GM12873 (cell line): ENCODE measurements at regions not wholly inside any gene's neighbourhood (a gene's known extent, or its start where the extent isn't known, plus 50 kb on each side); places are given as distances from the start of the nearest gene placed in this dataset.

Experiments
- CTCF ChIP-seq: IDR thresholded peaks from 2 replicates; pipeline ENCODE4 v1.5.1; 2012; ENCODE audit warnings: low read depth, mild to moderate bottlenecking, moderate library complexity, low read length, control low read depth; ENCODE audit not compliant: insufficient read depth; ENCODE audit errors: missing control alignments

- TF ChIP-seq CTCF: no peak
Measured at GRCh38 chr16:85335584-85336491, 223.6 kb upstream of the CIBAR2 start.

- TF ChIP-seq CTCF: no peak
Measured at GRCh38 chr16:85337910-85338637, 225.8 kb upstream of the CIBAR2 start.

- TF ChIP-seq CTCF: no peak
Measured at GRCh38 chr16:85338638-85338982, 226.3 kb upstream of the CIBAR2 start.

GRCh38 chr16:85338989-85339685, 226.9 kb upstream of the CIBAR2 start:
- TF ChIP-seq CTCF: no peak

- no peak for TF ChIP-seq CTCF
Measured at GRCh38 chr16:85341972-85342695, 229.9 kb upstream of the CIBAR2 start.

GRCh38 chr16:85344502-85345128, 232.3 kb upstream of the CIBAR2 start:
- TF ChIP-seq CTCF: no peak
